T47D (cell line): ENCODE measurements at regions not wholly inside any gene's neighbourhood (a gene's known extent, or its start where the extent isn't known, plus 50 kb on each side); places are given as distances from the start of the nearest gene placed in this dataset.
"Not testable (repeated sequence)": the region's sequence is repeated elsewhere in the genome, so short reads cannot be mapped to it uniquely, and the experiment has no call there.

ENCODE experiments used
- DNase-seq, 2 experiments: peaks; one replicate each; pipeline versions ENCODE4 v3.0.0 to v3.0.0-alpha.2; 2011 to 2012; ENCODE audit warnings: low read depth in 1 of 2, low spot score in 1 of 2
- JUND ChIP-seq: IDR thresholded peaks from 2 replicates; pipeline ENCODE4 v1.6.1; 2012; ENCODE audit warnings: low read depth
- in situ Hi-C: cut with HindIII; loops from 2 replicates; pipeline ENCODE4 v1.10.0; 2016; ENCODE audit warnings: low sequenced_read_pairs, low pct_unique_long_range_greater_than_20kb

DNA sequence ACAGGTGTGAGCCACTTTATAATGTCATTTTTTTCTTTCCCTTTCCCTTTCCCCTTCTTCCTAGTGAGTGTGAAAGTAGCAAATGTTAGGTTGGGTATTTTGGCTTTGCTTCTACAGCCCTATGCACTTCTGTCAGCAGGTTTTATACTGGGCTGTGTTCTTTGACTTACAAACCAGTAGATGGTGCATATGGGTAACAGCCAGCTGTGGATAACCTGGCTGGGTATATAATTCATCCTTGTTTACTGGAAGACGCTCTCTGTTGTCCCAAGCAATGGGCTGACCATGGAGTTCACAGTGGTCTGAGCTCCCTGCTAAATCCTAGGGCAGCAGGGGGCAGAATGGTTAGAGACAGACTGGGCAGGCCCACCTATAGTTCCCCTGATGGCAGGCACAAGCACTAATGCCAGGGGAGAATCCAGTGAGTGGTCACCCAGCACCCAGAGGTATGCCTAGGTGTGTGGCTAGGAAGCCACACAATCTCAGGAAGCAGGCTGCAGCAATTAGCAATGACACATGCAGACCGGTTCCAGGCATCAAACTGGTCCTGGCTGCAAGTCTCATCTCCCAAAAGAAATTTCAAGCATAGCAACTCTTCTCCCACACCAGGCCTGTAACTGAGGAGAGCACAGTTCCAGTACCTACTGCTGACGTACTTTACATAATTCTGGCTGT lies 592.7 kb upstream of the MAN1A1 start:
- in situ Hi-C loops = no loop called here
- TF ChIP-seq JUND = no peak
- DNase-seq = no peak

DNA sequence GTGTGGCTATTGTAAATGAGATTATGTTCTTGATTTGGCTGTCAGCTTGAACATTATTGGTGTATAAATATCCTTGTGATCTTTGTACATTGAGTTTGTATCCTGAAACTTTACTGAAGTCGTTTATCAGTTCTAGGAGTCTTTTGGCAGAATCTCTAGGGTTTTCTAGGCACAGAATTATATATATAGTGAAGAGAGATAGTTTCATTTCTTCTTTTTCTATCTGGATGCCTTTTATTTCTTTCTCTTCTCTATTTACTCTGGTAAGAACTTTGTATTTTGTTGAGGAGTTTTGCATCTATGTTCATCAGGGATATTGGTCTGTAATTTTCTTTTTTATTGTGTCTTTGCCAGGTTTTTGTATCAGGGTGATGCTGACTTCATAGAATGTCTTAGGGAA lies 589.2 kb upstream of the MAN1A1 start:
- in situ Hi-C loops = no loop called here
- no peak for DNase-seq

DNA sequence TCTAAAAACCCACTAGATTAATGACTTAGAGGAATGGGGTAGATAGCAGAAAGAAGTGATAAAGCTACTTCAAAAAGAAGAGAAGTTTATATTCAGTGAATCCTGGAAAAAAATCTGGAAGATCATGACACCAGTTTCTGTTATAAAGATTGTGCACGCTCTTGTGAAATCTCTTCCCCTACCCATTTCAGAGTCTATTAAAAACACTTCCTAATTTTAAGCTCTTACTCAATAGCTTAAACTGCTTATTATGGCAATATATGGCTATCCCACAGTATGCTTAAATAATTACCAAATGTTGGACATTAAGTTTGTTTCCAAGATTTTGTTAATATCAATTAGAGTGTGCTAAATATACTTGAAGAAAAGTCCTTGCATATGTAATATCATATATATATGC lies 585.3 kb upstream of the MAN1A1 start:
- no peak for DNase-seq
- no peak for TF ChIP-seq JUND
- in situ Hi-C loops = no loop called here

More for the DNA sequence above, 589.2 kb upstream of the MAN1A1 start:
- TF ChIP-seq JUND = no peak

DNA sequence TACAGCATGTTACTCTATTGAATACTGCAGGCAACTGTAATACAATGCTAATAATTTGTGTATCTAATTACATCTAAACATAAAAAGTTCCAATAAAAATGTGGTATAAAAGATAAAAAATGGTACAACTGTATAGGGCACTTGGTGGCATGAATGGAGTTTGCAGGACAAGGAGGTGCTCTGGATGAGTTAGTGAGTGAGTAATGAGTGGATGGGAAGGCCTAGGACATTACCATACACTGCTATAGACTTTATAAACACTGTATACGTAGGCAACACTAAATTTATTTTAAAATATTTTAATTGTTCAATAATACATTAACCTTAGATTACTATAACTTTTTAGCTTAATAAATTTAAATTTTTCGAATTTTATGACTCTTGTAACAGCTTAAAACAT lies 579.6 kb upstream of the MAN1A1 start:
- no peak for DNase-seq
- in situ Hi-C loops = no loop called here
- TF ChIP-seq JUND = no peak

DNA sequence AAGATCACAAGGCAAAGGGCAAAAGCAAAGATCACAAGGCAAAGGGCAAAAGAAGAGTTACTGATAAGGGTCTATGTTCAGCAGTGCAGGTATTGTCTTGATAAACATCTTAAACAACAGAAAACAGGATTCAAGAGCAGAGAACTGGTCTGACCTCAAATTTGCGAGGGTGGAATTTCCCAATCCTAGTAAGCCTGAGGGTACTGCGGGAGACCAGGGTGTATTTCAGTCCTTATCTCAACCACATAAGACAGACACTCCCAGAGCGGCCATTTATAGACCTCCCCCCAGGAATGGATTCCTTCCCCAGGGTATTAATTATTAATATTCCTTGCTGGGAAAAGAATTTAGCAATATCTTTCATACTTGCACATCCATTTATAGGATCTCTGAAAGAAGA lies 575.3 kb upstream of the MAN1A1 start:
- DNase-seq, in situ Hi-C loops: not testable (repeated sequence)

DNA sequence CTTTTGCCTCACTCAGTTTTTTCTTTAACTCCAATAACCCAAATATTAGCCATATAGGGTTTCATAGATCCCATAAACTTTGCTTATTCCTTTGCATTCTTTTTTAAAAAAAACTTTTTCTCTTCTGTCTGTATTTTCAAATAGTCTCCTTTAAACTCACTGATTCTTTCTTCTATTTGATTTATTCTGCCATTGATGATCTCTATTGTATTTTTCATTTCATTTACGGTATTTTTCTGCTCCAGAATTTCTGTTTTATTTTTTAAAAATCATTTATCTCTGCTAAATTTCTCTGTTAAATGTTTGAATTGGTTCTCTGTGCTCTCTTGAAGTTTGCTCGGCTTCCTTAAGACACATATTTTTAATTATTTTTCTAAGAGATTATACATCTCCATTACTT lies 573.3 kb upstream of the MAN1A1 start:
- TF ChIP-seq JUND = no peak
- in situ Hi-C loops = no loop called here
- no peak for DNase-seq

DNA sequence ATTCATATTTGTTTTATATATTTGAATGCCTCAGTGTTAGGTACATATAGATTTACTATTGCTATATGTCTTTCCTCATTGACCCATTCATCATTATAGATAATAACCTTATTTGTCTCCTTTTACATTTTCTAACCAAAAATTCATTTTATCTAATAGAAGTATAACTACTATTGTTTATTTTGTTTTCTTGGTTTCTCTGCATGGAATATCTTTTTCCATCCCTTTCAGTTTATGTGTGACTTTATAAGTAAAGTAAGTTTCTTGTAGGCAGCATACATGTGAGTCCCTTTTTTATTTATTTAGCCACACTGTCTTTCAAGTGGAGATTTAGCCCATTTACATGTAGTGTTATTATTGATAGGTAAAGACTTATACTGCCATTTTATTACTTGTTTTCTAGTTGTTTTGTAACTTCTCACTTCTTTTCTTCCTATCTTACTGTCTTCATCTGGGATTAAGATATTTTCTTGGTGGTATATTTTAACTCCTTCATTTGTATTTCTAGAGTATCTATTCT lies 572.0 kb upstream of the MAN1A1 start:
- in situ Hi-C loops = no loop called here
- no peak for TF ChIP-seq JUND
- DNase-seq = no peak

DNA sequence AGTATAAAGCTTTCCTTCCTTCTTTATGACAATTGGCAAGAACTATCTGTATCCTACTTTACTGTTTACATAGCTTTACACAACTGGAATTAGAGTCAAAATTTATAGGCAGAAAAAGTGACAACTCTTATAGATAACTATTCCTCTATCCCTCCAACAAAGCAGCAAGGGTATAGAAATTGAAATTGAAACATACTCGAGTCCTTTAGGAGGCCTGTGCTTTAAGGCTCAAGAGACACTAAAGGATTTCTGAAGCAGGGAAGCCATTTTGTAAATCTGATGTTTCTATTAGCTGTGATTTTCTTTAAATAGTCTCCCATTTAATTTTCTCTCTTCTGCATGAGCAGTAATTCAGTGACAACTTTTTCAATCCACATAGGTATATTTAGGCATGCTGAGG lies 567.6 kb upstream of the MAN1A1 start:
- TF ChIP-seq JUND = no peak
- in situ Hi-C loops = no loop called here

DNA sequence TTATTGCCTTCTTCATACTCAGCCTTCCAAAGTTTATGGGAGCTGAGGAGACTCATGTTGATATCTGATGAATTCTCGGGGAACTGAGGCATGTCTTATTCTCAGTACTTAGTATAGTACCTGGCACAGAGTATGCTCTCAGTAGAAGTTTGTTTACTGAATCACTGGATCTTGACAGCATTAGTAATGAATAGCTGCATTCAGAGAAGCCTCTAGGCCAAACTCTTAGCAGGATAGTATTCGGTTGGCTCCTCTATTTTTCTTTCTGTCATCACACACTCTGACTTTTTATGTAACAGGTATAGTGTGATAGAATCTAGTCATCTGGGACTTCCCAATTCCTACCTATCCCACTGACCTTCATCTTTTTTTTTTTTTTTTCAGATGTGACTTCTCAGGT lies 566.4 kb upstream of the MAN1A1 start:
- TF ChIP-seq JUND = no peak
- no peak for DNase-seq
- in situ Hi-C loops = no loop called here

More for the DNA sequence above, 567.6 kb upstream of the MAN1A1 start:
- no peak for DNase-seq

DNA sequence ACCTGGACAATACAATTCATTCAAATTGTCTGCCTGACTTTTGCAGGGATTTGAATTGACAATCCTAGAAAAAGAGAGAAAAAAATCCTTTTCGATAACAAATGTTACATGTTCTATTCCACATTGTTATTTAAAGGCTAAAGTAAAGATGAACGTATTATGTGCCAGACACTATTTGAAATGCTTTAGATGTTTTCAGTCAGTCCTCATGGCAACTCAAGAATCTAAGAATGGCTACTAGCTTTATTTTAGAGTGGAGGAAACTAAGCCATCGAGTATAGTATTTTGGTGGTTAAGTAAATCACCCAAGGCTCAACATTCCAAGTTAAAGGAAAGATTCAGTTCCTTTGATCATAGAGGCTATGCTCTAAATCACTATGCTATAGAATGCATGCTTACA lies 558.6 kb upstream of the MAN1A1 start:
- in situ Hi-C loops = no loop called here
- no peak for TF ChIP-seq JUND
- no peak for DNase-seq

DNA sequence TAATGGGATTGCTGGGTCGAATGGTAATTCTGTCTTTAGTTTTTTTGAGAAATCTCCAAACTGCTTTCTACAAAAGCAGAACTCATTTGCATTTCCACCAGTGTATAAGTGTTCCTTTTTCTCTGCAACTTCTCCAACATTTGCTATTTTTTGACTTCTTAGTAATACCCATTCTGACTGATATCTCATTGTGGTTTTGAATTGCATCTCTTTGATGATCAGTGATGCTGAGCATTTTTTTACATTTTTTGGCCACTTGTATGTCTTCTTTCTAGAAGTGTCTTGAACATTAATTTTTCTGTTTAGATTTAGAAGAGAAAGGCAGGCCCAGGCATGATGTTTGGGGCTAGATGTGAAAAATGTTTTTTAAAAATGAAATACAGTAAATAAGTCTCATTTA lies 553.1 kb upstream of the MAN1A1 start:
- DNase-seq = no peak
- TF ChIP-seq JUND = no peak
- in situ Hi-C loops = no loop called here

DNA sequence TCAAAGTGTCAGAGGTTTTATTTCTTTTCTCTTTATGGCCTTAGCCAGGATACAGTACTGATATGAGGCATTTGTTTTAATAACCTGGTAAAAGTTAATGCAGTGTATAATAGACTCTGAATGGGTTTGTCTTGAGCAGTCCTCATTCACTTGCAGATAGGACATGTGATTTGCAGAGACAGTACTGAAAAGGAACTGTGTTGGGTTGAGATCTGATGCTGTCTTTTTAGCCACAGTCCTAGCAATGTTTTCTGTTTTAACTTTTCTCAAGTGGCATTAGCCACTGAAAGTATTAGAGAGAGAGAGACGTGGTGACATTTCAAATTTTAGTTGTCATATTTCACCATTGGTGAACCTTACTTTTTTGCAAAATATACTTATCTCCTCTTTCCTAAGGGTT lies 547.2 kb upstream of the MAN1A1 start:
- in situ Hi-C loops = no loop called here
- DNase-seq = no peak
- TF ChIP-seq JUND = no peak

DNA sequence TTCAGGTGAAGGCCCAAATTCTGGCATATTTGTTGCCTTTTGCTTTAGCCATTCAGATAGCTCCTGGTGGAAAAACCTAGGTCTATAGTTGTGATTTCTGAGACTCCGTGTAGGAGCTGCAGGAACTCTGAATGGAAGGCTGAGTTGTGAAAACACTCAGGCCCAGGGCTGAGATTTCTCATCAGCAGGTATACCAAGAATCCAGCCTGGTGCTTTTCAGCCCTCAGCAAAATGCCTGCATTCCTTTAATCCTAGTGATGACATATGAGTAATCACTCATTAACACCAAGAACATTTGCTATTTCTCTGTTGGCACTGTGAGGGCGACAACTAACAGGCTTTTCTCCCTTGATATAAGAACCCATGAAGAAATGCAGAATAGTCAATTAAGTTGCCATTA lies 546.1 kb upstream of the MAN1A1 start:
- TF ChIP-seq JUND = no peak
- no peak for DNase-seq
- in situ Hi-C loops = no loop called here

DNA sequence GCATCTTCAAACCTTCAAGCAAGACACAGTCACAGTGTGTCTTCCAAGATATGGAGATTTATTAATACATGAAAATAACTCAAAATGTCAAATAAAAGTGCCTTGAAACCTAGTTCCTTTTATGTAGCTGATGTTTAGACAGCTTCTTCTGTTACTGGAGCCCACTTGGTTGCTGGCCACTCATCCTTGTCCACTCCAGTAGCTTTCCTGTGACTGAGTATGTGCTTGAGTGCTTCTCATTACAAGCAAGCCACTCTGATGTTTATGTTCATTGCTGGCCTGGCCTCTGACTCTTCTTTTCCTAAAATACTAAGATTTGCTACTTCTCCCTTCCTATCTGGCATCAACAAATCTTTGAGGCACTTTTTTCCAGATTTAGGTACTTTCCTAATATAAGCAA lies 545.2 kb upstream of the MAN1A1 start:
- TF ChIP-seq JUND = no peak
- in situ Hi-C loops = no loop called here
- no peak for DNase-seq
